H1 (cell line): ENCODE measurements at regions not wholly inside any gene's neighbourhood (a gene's known extent, or its start where the extent isn't known, plus 50 kb on each side); places are given as distances from the start of the nearest gene placed in this dataset.

ENCODE experiments used
- CTCF ChIA-PET: fragments of 300-600 bp; sonication (Branson Sonifier 250); formaldehyde crosslinking; loops from one replicate; lab custom pipeline; 2021; ENCODE audit not compliant: partially characterized antibody; lab: Charles Lee
- POLR2A ChIA-PET: fragments of 300-600 bp; sonication (Branson Sonifier 250); formaldehyde crosslinking; loops from one replicate; lab custom pipeline; 2021; ENCODE audit warnings: inconsistent platforms; ENCODE audit not compliant: partially characterized antibody; lab: Charles Lee
- DNase-seq, 2 experiments: peaks; one replicate each; pipeline versions ENCODE4 v3.0.0 to v3.0.0-alpha.2; 2010 to 2022; ENCODE audit warnings: low spot score in 2 of 2, low read depth in 1 of 2, mixed read lengths in 1 of 2
- FAIRE-seq: peaks from 2 replicates; lab custom pipeline; 2011; peaks lifted over from hg19 to GRCh38; lab: Jason Lieb, UNC
- H2AFZ ChIP-seq: 2 replicates; pipeline ENCODE4 v1.8.1; 2012; ENCODE audit warnings: low read length, inconsistent platforms
- H2AK5ac ChIP-seq: 2 replicates; pipeline ENCODE4 v1.6.1; 2013; ENCODE audit warnings: low read depth, low read length
- H2BK120ac ChIP-seq: replicated peaks from 2 replicates; pipeline ENCODE3; 2013; ENCODE audit warnings: low read depth, low read length, inconsistent platforms
- H2BK12ac ChIP-seq: 2 replicates; pipeline ENCODE4 v1.6.1; 2013; ENCODE audit warnings: low read depth, low read length
- H2BK15ac ChIP-seq: 2 replicates; pipeline ENCODE4 v1.6.1; 2013; ENCODE audit warnings: low read length
- H2BK20ac ChIP-seq: 2 replicates; pipeline ENCODE4 v1.6.1; 2013; ENCODE audit warnings: low read length
- H2BK5ac ChIP-seq: 2 replicates; pipeline ENCODE4 v1.6.1; 2013; ENCODE audit warnings: low read depth, low read length
- H3K14ac ChIP-seq: 2 replicates; pipeline ENCODE4 v1.6.1; 2013; ENCODE audit warnings: inconsistent platforms; ENCODE audit not compliant: insufficient read length
- H3K18ac ChIP-seq: 2 replicates; pipeline ENCODE4 v1.6.1; 2013; ENCODE audit warnings: low read length; ENCODE audit errors: extremely low read depth
- H3K23ac ChIP-seq: 2 replicates; pipeline ENCODE4 v1.6.1; 2013; ENCODE audit warnings: inconsistent platforms; ENCODE audit not compliant: insufficient read length
- H3K23me2 ChIP-seq: 2 replicates; pipeline ENCODE4 v1.6.1; 2013; ENCODE audit warnings: low read depth, low read length
- H3K27ac ChIP-seq: 2 replicates; pipeline ENCODE4 v1.6.1; 2011; ENCODE audit warnings: low read depth, low read length, inconsistent platforms
- H3K27me3 ChIP-seq, 4 experiments: replicated peaks in 1 of 4; 1 replicate in 1 of 4; 2 replicates in 3 of 4; pipeline versions ENCODE4 v1.6.1 to v1.8.1; 2011 to 2013; ENCODE audit warnings: low read length in 3 of 4, mild to moderate bottlenecking in 3 of 4, inconsistent platforms in 2 of 4, mixed read lengths in 2 of 4, moderate library complexity in 1 of 4; ENCODE audit not compliant: control insufficient read depth in 3 of 4, insufficient read depth in 3 of 4; ENCODE audit errors: extremely low read depth in 1 of 4
- H3K36me3 ChIP-seq, 4 experiments: 2 replicates each; pipeline versions ENCODE4 v1.6.1 to v1.8.1; 2011 to 2013; ENCODE audit warnings: mild to moderate bottlenecking in 4 of 4, low read length in 3 of 4, moderate library complexity in 2 of 4, control low read depth in 1 of 4, inconsistent platforms in 1 of 4; ENCODE audit not compliant: insufficient read depth in 4 of 4, control insufficient read depth in 2 of 4
- H3K4ac ChIP-seq: replicated peaks from 2 replicates; pipeline ENCODE3; 2013; ENCODE audit warnings: low read length, low read depth, mixed read lengths, inconsistent platforms; ENCODE audit not compliant: insufficient read length
- H3K4me1 ChIP-seq, 4 experiments: replicated peaks in 1 of 4; 1 replicate in 1 of 4; 2 replicates in 3 of 4; pipeline versions ENCODE4 v1.6.1 to v1.8.1; 2011 to 2013; ENCODE audit warnings: low read length in 3 of 4, inconsistent platforms in 2 of 4, mixed read lengths in 1 of 4; ENCODE audit not compliant: insufficient read depth in 4 of 4, control insufficient read depth in 3 of 4
- H3K4me2 ChIP-seq, 2 experiments: 2 replicates each; pipeline versions ENCODE4 v1.6.1 to v1.8.1; 2011 to 2013; ENCODE audit warnings: low read depth in 2 of 2, low read length in 2 of 2, control low read depth in 1 of 2, inconsistent platforms in 1 of 2, mild to moderate bottlenecking in 1 of 2; ENCODE audit not compliant: insufficient read depth in 1 of 2
- H3K4me3 ChIP-seq, 4 experiments: fragments of 200-600, 300-600 bp in 1 of 4; sonication (generic), shearing (Covaris generic), sonication (Bioruptor Twin) in 1 of 4; 2 replicates each; pipeline versions ENCODE4 v1.5.1 to v1.8.1; 2011 to 2016; ENCODE audit warnings: low read length in 4 of 4, low read depth in 3 of 4, control low read depth in 2 of 4, inconsistent platforms in 2 of 4, mild to moderate bottlenecking in 2 of 4, mixed read lengths in 1 of 4, moderate library complexity in 1 of 4; ENCODE audit not compliant: insufficient read depth in 2 of 4; ENCODE audit errors: extremely low read depth in 1 of 4
- H3K56ac ChIP-seq: replicated peaks from 2 replicates; pipeline ENCODE3; 2013; ENCODE audit warnings: low read depth, mild to moderate bottlenecking, mixed read lengths, low read length, inconsistent platforms; ENCODE audit not compliant: insufficient read length
- H3K79me1 ChIP-seq: 2 replicates; pipeline ENCODE4 v1.6.1; 2013; ENCODE audit warnings: low read depth, low read length, control low read depth
- H3K79me2 ChIP-seq, 2 experiments: 2 replicates each; pipeline versions ENCODE4 v1.6.1 to v1.8.1; 2012 to 2013; ENCODE audit warnings: low read length in 2 of 2, mild to moderate bottlenecking in 2 of 2, inconsistent platforms in 1 of 2; ENCODE audit not compliant: insufficient read depth in 2 of 2, control insufficient read depth in 1 of 2
- H3K9ac ChIP-seq, 4 experiments: replicated peaks in 1 of 4; 1 replicate in 1 of 4; 2 replicates in 3 of 4; pipeline versions ENCODE4 v1.6.1 to v1.8.1; 2011 to 2013; ENCODE audit warnings: low read depth in 3 of 4, low read length in 3 of 4, control low read depth in 2 of 4, mild to moderate bottlenecking in 2 of 4, moderate library complexity in 2 of 4, inconsistent platforms in 1 of 4; ENCODE audit errors: extremely low read depth in 1 of 4
- H3K9me3 ChIP-seq, 2 experiments: 2 replicates each; pipeline versions ENCODE4 v1.6.1 to v1.8.1; 2012 to 2013; ENCODE audit warnings: mild to moderate bottlenecking in 2 of 2, moderate library complexity in 2 of 2, control low read depth in 1 of 2, inconsistent platforms in 1 of 2, low read depth in 1 of 2, low read length in 1 of 2, mixed read lengths in 1 of 2; ENCODE audit not compliant: insufficient read depth in 2 of 2
- H4K20me1 ChIP-seq, 2 experiments: replicated peaks in 1 of 2; 2 replicates each; pipeline versions ENCODE3 to v1.8.1; 2011 to 2013; ENCODE audit warnings: inconsistent platforms in 2 of 2, low read length in 2 of 2, mild to moderate bottlenecking in 1 of 2; ENCODE audit not compliant: insufficient read depth in 2 of 2, control insufficient read depth in 1 of 2
- H4K5ac ChIP-seq: 2 replicates; pipeline ENCODE4 v1.6.1; 2013; ENCODE audit warnings: low read length, low read depth, mixed read lengths, inconsistent platforms; ENCODE audit not compliant: insufficient read length
- H4K8ac ChIP-seq: 2 replicates; pipeline ENCODE4 v1.8.0; 2013; ENCODE audit warnings: mild to moderate bottlenecking, moderate library complexity, low read length, inconsistent platforms; ENCODE audit not compliant: insufficient read depth; ENCODE audit errors: extremely low read depth
- H4K91ac ChIP-seq: replicated peaks from 2 replicates; pipeline ENCODE3; 2013; ENCODE audit warnings: low read length, mixed read lengths, inconsistent platforms; ENCODE audit not compliant: insufficient read length
- CBX8 ChIP-seq: fragments of 300-800, 300-1000 bp; sonication (generic); IDR thresholded peaks from 2 replicates; pipeline ENCODE4 v1.7.1; 2016; ENCODE audit warnings: low read depth, low read length, borderline replicate concordance
- CHD2 ChIP-seq: IDR thresholded peaks from 2 replicates; pipeline ENCODE4 v1.6.1; 2012; ENCODE audit warnings: low read length, improper control_type of control experiment
- CTBP2 ChIP-seq: IDR thresholded peaks from 2 replicates; pipeline ENCODE4 v1.7.0; 2011; ENCODE audit warnings: borderline replicate concordance, mild to moderate bottlenecking, moderate library complexity, mixed read lengths, low read length; ENCODE audit not compliant: insufficient read depth, insufficient read length
- EGR1 ChIP-seq: IDR thresholded peaks from 2 replicates; pipeline ENCODE4 v1.6.1; 2011; ENCODE audit warnings: low read depth, low read length, borderline replicate concordance
- FOSL1 ChIP-seq: IDR thresholded peaks from 2 replicates; pipeline ENCODE4 v1.6.1; 2011; ENCODE audit warnings: mild to moderate bottlenecking, low read depth, low read length, moderate library complexity; ENCODE audit not compliant: insufficient read depth
- GABPA ChIP-seq: IDR thresholded peaks from 2 replicates; pipeline ENCODE4 v1.6.1; 2011; ENCODE audit warnings: mild to moderate bottlenecking, low read length, moderate library complexity, borderline replicate concordance; ENCODE audit not compliant: insufficient read depth
- JUN ChIP-seq: IDR thresholded peaks from 2 replicates; pipeline ENCODE4 v1.6.1; 2011; ENCODE audit warnings: low read depth, mild to moderate bottlenecking, improper control_type of control experiment, low read length
- NANOG ChIP-seq: IDR thresholded peaks from 2 replicates; pipeline ENCODE4 v1.6.1; 2011; ENCODE audit warnings: low read length, low read depth, mild to moderate bottlenecking, inconsistent platforms; ENCODE audit not compliant: insufficient read depth, poor library complexity, severe bottlenecking
- RXRA ChIP-seq: IDR thresholded peaks from 2 replicates; pipeline ENCODE4 v1.6.1; 2011; ENCODE audit warnings: low read depth, mild to moderate bottlenecking, low read length, moderate library complexity; ENCODE audit not compliant: insufficient read depth
- SP1 ChIP-seq: IDR thresholded peaks from 2 replicates; pipeline ENCODE4 v1.6.1; 2011; ENCODE audit warnings: low read depth, low read length
- SRF ChIP-seq: IDR thresholded peaks from 2 replicates; pipeline ENCODE4 v1.6.1; 2011; ENCODE audit warnings: mild to moderate bottlenecking, low read depth, low read length, moderate library complexity
- TAF7 ChIP-seq: optimal IDR thresholded peaks from 2 replicates; pipeline ENCODE3; 2011; ENCODE audit warnings: low read depth, mild to moderate bottlenecking, inconsistent platforms, low read length, moderate library complexity, borderline replicate concordance
- TCF12 ChIP-seq: IDR thresholded peaks from 2 replicates; pipeline ENCODE4 v1.6.1; 2011; ENCODE audit warnings: low read depth, mild to moderate bottlenecking, low read length
- TEAD4 ChIP-seq: IDR thresholded peaks from 2 replicates; pipeline ENCODE4 v1.6.1; 2012; ENCODE audit warnings: low read depth, low read length, inconsistent platforms, mixed read lengths
- ZNF274 ChIP-seq: IDR thresholded peaks from 2 replicates; pipeline ENCODE4 v1.7.0; 2012; ENCODE audit warnings: low read length, borderline replicate concordance; ENCODE audit errors: extremely low read depth
- WGBS, 2 experiments: shearing (Covaris generic) in 1 of 2; methylation state at CpG; one replicate each; pipeline versions ENCODE4 v1.1.6 to v1.1.7; 2013 to 2015; ENCODE audit warnings: low lambda C conversion rate in 2 of 2, mixed read lengths in 2 of 2, inconsistent platforms in 1 of 2, low coverage in 1 of 2, missing lambda C conversion rate in 1 of 2; ENCODE audit not compliant: insufficient replicate concordance in 2 of 2, insufficient coverage in 1 of 2, insufficient read length in 1 of 2; ENCODE audit errors: extremely low coverage in 1 of 2, missing lambda C conversion rate in 1 of 2; 5-methylcytosine and 5-hydroxymethylcytosine counted together

DNA sequence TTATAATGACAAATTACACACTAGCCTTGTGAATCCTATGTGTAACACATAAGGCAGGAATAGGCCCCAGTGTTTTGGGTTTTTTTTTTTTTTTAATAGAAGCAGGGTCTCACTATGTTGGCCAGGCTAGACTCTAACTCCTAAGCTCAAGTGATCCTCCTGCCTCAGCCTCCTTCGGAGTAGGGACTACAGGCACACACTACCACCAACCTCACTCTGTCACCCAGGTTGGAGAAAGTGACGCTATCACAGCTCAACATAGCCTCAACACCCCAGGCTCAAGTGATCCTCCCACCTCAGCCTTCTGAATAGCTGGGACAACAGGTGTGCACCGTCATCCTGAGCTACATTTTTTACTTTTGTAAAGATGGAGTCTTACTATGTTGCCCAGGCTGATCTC is 205.8 kb upstream of the RREB1 start:
- Histone ChIP-seq H2BK120ac (no peak overlapping the region), H3K79me2 (no peaks in the 10 kb centered on the region), H4K20me1 (no peaks in the 10 kb centered on the region), H2AFZ (no peak overlapping the region), H3K9me3 (no peaks in the 10 kb centered on the region), H3K4me3 (no peak overlapping the region), H3K79me1 (no peaks in the 10 kb centered on the region), H3K27me3 (no peaks in the 10 kb centered on the region), H2BK12ac (no peak overlapping the region), H3K27ac (no peak overlapping the region), H3K23me2 (no peaks in the 10 kb centered on the region), H3K14ac (no peak overlapping the region), H2AK5ac (0 out of 2 replicates have a peak overlapping the region, but pooled peaks have one; percentile 16), H3K4me2 (no peak overlapping the region), H3K9ac (no peak overlapping the region), H4K8ac (no peak overlapping the region; the same call in 1 of the 2 replicates), H3K4ac (no peak overlapping the region), H3K4me1 (peaks cover 0 to 5% (median 0%) of the 10 kb centered on the region in 4 experiments; a peak in 2 of 7 replicates), H3K18ac (no peak overlapping the region), H3K36me3 (no peaks in the 10 kb centered on the region), H2BK5ac (no peak overlapping the region), H4K91ac (no peak overlapping the region), H2BK15ac (no peak overlapping the region; the same call in 1 of the 2 replicates), H2BK20ac (peak overlapping the region; percentile 82; the same call in 1 of the 2 replicates), H4K5ac (no peak overlapping the region), H3K56ac (no peak overlapping the region), H3K23ac (no peak overlapping the region)
- DNase-seq (no peak), FAIRE-seq (no peak)
- WGBS, 2 experiments: 85% methylated on average over 3 of the region's 3 CpGs; no CpG with 5 or more reads in 1 of the 2 experiments
- ChIA-PET POLR2A (no interaction called here), CTCF (interaction anchor here (0.8 to 1.7 kb wide), 4 partner anchors 12 to 341 kb away, joined by 3 to 6 read pairs (median 4); no protein-coding TSS in a partner anchor)
- no peak for TF ChIP-seq NANOG
- no peak for TF ChIP-seq GABPA
- no peak for TF ChIP-seq CTBP2
- TF ChIP-seq SP1: no peak
- no peak for TF ChIP-seq TCF12
- TF ChIP-seq CHD2: no peak
- no peak for TF ChIP-seq TAF7
- TF ChIP-seq EGR1: no peak
- TF ChIP-seq SRF: no peak
- TF ChIP-seq ZNF274: no peak
- no peak for TF ChIP-seq RXRA
- TF ChIP-seq TEAD4: no peak
- no peak for TF ChIP-seq CBX8
- TF ChIP-seq JUN: no peak
- no peak for TF ChIP-seq FOSL1
